ENCODE measurements at regions not wholly inside any gene's neighbourhood (a gene's known extent, or its start where the extent isn't known, plus 50 kb on each side); places are given as distances from the start of the nearest gene placed in this dataset.

DNA sequence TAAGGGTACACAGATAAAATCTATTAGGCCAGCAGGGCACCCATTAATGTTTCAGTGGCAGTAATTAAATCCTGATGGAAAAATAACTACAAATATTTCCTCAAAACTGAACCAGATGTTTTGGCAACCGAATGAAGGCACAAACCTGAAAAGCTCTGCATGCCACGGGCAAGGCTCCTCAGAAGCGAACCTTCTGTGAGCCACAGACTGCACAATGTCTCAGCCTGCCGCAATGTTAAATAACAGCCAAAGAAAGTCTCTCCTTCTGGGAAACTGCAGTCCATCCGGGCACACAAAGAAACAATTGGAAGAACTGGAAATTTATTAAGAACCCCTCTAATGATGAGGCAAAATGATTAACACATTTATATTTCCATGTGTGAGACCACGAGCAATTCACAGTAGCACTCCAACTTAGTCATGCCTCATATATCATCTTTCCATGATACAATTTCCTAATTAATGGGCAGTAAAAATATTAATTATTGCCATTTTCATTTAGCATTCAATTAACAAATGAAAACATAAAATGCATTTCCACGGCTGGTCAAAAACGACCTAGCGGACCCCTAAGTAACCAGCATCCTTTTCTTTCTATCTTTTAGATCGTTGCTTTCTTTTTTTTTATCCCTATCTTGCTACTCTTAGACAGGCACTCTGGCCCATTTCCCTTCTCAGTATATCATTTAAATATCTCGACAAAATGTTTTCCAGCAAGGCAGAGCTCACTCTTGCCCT lies 237.5 kb downstream of the EPHA4 start:
- no peak for TF ChIP-seq ZNF384 (IDR thresholded peaks at IDR 0.05)
- no peak for TF ChIP-seq ARNT (IDR thresholded peaks at IDR 0.05)

All from HEK293T (cell line).